ENCODE measurements at regions not wholly inside any gene's neighbourhood (a gene's known extent, or its start where the extent isn't known, plus 50 kb on each side); places are given as distances from the start of the nearest gene placed in this dataset.
"Not testable (repeated sequence)": the region's sequence is repeated elsewhere in the genome, so short reads cannot be mapped to it uniquely, and the experiment has no call there.

GRCh38 chr2:42974721-42975717 lies 182.6 kb upstream of the HAAO start:
- peak; percentile 18 to 38 for DNase-seq (ENCODE audit: low read depth in 2 of 2)

GRCh38 chr2:42974169-42974720 lies 181.9 kb upstream of the HAAO start:
- DNase-seq (ENCODE audit: low read depth in 2 of 2) = no peak

GRCh38 chr2:42973726-42974125 lies 181.3 kb upstream of the HAAO start:
- no peak for DNase-seq (ENCODE audit: low read depth in 2 of 2)

DNA sequence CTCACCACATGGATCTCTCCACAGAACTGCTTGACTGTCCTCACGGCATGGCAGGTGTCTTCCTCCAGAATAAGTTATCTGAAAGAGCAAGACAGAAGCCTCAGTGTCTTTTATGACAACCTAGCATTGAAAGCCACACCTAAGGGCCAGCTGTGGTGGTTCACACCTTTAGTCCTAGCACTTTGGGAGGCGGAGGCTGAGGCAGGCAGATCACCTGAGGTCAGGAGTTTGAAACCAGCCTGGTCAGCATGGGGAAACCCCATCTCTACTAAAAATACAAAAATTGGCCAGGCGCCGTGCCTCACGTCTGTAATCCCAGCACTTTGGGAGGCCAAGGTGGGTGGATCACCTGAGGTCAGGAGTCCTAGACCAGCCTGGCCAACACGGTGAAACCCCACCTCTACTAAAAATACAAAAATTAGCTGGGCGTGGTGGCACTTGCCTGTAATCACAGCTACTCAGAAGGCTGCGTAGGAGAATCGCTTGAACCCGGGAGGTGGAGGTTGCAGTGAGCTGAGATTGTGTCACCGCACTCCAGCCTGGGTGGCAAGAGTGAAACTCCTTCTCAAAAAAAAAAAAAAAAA lies 180.6 kb upstream of the HAAO start:
- not testable (repeated sequence) for DNase-seq (ENCODE audit: low read depth in 2 of 2)

DNA sequence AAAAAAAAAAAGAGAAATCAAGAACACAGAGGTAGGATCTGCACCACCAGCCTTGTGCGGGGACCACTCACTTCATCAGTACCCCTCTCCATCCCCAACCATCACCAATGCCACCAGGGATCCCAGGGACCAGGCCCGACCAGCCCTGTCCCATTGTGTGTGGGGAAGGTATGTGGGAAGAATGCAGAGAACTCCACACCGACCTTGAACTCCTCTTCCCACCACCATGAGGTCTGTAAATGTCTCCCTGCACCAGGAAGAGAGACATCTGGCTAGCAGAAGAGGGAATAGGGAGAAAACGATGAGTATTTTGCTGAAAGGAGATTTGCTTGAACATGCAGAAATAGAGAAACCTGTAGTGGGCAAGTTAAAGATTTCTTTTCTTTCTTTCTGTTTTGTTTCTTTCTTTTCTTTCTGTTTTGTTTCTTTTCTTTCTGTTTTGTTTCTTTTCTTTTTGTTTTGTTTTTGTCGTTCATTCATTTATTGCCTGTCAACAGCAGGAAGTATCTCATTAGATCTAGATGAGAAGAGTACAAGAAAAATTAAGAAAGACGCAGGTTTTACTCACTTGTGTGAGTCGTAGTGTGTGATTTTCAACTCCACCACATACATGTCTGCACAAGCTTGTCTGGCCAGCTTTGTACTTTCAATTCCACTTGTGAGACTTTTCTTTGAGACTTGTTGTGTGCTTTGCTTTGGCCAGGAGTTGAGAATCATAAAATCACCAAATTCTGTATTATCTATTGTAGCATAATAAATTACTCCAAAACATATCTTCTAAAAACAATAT lies 179.8 kb upstream of the HAAO start:
- DNase-seq (ENCODE audit: low read depth in 2 of 2) = no peak

- no peak for DNase-seq (ENCODE audit: low read depth in 2 of 2)
These were observed 179.0 kb upstream of the HAAO start for GRCh38 chr2:42971381-42971780.

- DNase-seq (ENCODE audit: low read depth in 2 of 2) = no peak
These were observed 177.8 kb upstream of the HAAO start for GRCh38 chr2:42970151-42970550.

- no peak for DNase-seq (ENCODE audit: low read depth in 2 of 2)
These were observed 177.1 kb upstream of the HAAO start for GRCh38 chr2:42969231-42970150.

DNA sequence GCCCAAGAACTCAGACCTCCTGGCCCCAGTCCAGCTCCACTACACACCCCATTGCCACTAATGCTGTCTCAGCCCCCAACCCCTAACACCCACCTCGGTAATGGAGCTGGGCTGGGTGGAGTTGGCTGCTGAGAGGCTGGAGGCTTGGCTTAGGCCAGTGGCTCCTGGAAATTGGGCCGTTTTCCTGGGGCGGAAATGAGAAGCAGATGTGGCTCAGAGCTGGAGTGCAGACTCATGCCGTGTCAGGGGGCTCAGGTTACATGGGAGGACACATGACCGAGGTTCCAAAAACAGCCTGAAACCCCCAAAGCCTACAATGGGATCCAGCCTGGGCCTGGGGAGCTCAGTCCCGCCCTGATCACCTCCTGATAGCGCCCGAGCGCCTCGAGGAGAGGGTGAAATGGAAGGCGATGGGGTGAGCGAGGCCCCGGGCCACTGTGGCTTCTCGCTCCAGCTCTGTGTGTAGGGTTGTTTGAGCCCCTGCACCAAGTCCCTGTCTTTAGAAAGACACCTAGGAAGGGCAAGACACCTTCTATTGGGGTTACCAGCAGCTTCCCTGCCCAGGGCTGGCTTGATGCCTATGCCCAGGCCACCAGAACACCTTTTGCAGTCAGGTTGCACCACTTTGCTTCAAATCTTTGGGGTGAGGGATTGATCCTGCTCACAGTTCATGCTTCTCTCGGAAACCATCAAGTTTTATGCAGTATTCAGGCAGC lies 175.7 kb upstream of the HAAO start:
- no peak for DNase-seq (ENCODE audit: low read depth in 2 of 2)

DNA sequence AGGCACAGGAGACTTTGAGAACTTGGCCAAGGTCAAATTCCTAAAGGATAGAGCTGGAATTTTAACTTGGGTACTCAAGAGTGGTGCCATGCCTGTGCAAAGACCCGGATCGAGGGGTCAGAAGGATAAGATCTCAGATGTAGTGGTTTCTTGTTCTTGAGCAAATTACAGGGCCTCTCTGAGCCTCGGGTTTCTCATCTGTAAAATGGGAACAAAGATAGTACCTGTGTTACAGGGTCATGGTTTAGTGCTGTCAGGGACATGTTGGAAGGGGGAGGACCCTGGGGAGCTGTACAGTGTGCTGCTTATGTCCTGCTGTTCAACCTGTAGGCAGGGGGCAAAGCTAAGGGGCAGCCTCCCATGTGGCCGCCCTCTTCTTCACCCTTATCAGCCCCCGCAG lies 173.5 kb upstream of the HAAO start:
- no peak for DNase-seq (ENCODE audit: low read depth in 2 of 2)

DNA sequence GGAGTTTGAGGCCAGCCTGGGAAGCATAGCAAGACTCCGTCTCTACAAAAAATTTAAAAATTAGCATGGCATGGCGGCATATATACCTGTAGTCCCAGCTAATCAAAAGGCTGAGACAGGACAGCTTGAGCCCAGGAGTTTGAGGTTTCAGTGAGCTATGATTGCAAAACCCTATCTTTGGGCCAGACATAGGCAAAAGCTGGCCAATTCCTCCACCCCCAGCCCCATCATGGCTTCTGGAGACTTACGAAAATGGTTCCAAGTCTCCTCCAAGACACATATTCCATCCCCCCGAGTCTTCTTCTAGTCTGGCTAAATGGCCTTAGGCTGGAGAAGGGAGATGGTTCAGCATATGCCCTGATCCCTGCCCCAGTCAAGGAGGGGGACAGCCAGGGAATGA lies 172.8 kb upstream of the HAAO start:
- no peak for DNase-seq (ENCODE audit: low read depth in 2 of 2)

- no peak for DNase-seq (ENCODE audit: low read depth in 2 of 2)
These were observed 172.2 kb upstream of the HAAO start for GRCh38 chr2:42964439-42965083.

- no peak for DNase-seq (ENCODE audit: low read depth in 2 of 2)
These were observed 171.2 kb upstream of the HAAO start for GRCh38 chr2:42963452-42964068.

DNA sequence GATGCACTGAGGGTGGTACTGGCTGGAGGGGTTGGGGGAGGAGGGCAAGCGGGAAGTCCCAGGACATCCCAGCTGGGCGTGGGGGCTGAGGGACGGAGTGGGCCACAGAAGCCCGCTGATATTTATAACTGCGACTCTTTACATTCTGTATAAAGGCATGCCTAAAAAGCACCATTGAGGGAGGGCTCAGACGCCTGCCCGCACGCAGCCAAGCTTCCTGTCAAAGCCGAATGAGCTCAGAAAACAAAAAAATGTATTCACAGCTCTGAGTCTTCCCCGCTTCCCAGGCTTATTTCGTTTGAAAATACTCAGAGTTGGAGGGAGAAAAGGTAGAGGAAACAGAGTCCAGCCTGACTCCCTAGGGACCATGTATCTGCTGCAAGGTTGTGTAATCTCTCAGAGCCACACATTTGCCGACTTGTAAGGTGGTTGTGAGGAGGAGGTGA lies 170.1 kb upstream of the HAAO start:
- DNase-seq (ENCODE audit: low read depth in 2 of 2) = no peak

DNA sequence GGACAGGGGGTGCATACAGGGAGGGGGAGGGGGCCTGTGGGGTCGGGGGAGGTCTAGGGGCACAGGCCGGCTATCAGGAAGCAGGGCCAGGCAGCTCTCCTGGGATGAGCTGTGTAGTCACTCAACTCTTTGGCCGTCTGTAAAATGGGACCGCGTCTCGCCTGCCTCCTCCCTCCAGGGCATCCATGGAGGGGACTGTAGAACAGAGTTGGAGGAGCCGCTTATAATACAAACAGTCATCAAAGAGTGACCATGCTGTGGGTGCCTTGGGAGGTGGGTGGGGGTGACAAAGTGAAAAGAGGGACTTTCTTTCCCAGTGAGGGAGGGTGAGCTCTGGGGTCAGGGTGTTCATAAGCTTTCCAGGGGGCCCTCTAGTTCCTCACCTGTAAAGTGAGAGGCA lies 169.6 kb upstream of the HAAO start:
- no peak for DNase-seq (ENCODE audit: low read depth in 2 of 2)

- DNase-seq (ENCODE audit: low read depth in 2 of 2) = no peak
These were observed 169.0 kb upstream of the HAAO start for GRCh38 chr2:42961385-42961811.

DNA sequence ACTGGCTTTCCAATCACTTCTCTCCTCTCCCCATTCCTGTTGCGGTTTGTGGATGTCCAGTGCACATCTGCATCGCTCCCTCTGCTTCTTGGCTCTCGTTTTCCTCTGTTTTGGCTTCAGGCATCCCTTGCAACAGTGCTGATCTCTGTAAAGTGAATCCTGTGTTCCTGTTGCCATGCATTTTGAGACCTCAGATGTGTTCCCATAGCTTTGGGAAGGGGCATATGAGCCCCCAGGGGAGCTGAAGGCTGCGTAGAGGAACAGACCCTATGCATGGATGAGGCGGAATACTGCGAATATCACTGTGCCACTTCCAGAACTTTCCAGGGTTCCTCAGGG lies 168.4 kb upstream of the HAAO start:
- no peak for DNase-seq (ENCODE audit: low read depth in 2 of 2)

DNA sequence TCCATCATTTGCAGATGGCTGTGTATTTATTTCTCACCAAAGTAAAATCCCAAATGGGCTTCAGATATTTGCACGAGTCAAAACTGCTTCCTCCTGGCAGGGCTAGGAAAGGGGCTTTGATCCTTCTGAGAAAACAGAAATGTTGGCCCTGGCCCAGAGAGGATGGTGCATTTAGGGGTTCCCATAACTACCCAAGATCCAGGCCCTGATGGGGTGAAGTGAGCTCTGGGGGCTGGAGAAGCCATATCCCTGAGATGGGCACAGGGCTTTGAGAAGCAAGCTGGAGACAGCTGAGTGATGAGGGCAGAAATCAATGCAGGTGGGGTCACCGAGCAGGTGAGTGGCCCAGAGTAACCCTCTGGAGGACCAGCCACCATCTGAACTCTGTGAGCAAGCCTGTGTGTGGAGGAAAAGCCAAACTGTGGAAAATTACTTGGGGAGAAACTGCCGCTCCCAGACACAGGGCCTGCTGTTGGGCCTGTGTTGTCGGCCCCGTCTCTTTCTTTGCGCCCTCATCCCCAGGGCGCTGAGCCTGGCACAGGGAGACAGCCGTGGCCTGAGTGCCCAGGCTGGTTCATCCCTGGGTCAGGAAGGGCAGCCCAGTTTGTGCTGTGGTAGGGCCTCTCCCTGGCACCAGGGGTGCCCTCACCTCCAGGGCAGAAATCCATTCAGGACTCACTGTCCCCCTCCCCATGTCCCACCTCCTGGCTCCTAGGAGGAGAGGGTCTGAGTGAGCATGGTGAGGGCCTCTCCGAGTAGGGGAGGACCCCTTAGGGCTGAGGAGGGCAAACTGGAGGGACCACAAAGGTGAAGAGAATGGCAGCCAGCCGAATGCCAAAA lies 167.8 kb upstream of the HAAO start:
- DNase-seq (ENCODE audit: low read depth in 2 of 2) = no peak
